ENCODE measurements at regions not wholly inside any gene's neighbourhood (a gene's known extent, or its start where the extent isn't known, plus 50 kb on each side); places are given as distances from the start of the nearest gene placed in this dataset.

GRCh38 chr1:38516560-38516959 is 343.0 kb downstream of the RRAGC start:
- TF ChIP-seq, protein P1, sequence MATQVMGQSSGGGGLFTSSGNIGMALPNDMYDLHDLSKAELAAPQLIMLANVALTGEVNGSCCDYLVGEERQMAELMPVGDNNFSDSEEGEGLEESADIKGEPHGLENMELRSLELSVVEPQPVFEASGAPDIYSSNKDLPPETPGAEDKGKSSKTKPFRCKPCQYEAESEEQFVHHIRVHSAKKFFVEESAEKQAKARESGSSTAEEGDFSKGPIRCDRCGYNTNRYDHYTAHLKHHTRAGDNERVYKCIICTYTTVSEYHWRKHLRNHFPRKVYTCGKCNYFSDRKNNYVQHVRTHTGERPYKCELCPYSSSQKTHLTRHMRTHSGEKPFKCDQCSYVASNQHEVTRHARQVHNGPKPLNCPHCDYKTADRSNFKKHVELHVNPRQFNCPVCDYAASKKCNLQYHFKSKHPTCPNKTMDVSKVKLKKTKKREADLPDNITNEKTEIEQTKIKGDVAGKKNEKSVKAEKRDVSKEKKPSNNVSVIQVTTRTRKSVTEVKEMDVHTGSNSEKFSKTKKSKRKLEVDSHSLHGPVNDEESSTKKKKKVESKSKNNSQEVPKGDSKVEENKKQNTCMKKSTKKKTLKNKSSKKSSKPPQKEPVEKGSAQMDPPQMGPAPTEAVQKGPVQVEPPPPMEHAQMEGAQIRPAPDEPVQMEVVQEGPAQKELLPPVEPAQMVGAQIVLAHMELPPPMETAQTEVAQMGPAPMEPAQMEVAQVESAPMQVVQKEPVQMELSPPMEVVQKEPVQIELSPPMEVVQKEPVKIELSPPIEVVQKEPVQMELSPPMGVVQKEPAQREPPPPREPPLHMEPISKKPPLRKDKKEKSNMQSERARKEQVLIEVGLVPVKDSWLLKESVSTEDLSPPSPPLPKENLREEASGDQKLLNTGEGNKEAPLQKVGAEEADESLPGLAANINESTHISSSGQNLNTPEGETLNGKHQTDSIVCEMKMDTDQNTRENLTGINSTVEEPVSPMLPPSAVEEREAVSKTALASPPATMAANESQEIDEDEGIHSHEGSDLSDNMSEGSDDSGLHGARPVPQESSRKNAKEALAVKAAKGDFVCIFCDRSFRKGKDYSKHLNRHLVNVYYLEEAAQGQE (IDR thresholded peaks at IDR 0.05; ENCODE audit: insufficient read depth in 1 of 2, low read depth in 2 of 2, low read length in 2 of 2): no peak
- TF ChIP-seq TAF1 (IDR thresholded peaks at IDR 0.05; ENCODE audit: borderline replicate concordance, insufficient read depth, low read length): no peak
- no peak for TF ChIP-seq POLR2AphosphoS5 (IDR thresholded peaks at IDR 0.05; ENCODE audit: low read depth, low read length)
- TF ChIP-seq SIN3A (IDR thresholded peaks at IDR 0.05; ENCODE audit: borderline replicate concordance, insufficient read depth, low read length): no peak

Measured in PFSK-1 (cell line).